ENCODE measurements at regions not wholly inside any gene's neighbourhood (a gene's known extent, or its start where the extent isn't known, plus 50 kb on each side); places are given as distances from the start of the nearest gene placed in this dataset.

GRCh38 chr11:91156041-91156440, 933.2 kb upstream of the CHORDC1 start:
- TF ChIP-seq CTCF (IDR thresholded peaks at IDR 0.05 in 4 of 5, conservative IDR thresholded peaks at IDR 0.05 in 1 of 5) = no peak
- TF ChIP-seq POLR2A (IDR thresholded peaks at IDR 0.05) = no peak
